ENCODE measurements at regions not wholly inside any gene's neighbourhood (a gene's known extent, or its start where the extent isn't known, plus 50 kb on each side); places are given as distances from the start of the nearest gene placed in this dataset.
"Not testable (repeated sequence)": the region's sequence is repeated elsewhere in the genome, so short reads cannot be mapped to it uniquely, and the experiment has no call there.

DNA sequence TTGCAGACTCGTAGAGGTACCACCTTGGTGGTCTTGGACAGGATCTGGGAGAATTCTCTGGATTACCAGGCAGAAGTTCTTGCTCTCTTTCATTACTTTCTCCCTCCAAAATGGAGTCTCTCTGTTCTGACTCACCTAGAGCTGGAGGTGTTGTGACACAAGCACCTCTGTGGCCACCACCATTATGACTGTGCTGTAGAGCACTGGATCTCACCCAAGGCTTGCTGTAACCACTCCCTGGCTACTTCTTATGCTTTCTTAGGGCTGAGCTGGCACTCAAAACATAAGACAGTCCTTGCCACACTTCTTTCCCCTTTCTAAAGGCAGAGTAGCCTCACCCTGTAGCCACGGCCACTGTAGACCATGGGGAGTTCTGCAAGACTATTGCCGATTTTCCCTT, 296.6 kb upstream of the DIPK2B start:
- Histone ChIP-seq H3K4me1 (ENCODE audit: control insufficient read depth in 2 of 2, insufficient read depth in 2 of 2, low read length in 2 of 2) (no peaks in the 10 kb centered on the region), H3K27ac (ENCODE audit: low read depth in 1 of 2, low read length in 1 of 2) (no peak overlapping the region), H3K27me3 (ENCODE audit: control insufficient read depth in 2 of 2, insufficient read depth in 1 of 2, low read length in 1 of 2) (no peaks in the 10 kb centered on the region), H3K36me3 (ENCODE audit: control insufficient read depth in 2 of 2, insufficient read depth in 2 of 2, low read length in 1 of 2) (no peaks in the 10 kb centered on the region), H3K9me3 (ENCODE audit: control insufficient read depth in 2 of 2, insufficient read depth in 1 of 2, low read length in 1 of 2) (no peaks in the 10 kb centered on the region), H3K4me3 (ENCODE audit: low read length in 2 of 2) (no peak overlapping the region)
- 95% methylated on average over 3 of the region's 3 CpGs for WGBS
- no peak for DNase-seq (ENCODE audit: low read depth in 6 of 9, low spot score in 9 of 9)

DNA sequence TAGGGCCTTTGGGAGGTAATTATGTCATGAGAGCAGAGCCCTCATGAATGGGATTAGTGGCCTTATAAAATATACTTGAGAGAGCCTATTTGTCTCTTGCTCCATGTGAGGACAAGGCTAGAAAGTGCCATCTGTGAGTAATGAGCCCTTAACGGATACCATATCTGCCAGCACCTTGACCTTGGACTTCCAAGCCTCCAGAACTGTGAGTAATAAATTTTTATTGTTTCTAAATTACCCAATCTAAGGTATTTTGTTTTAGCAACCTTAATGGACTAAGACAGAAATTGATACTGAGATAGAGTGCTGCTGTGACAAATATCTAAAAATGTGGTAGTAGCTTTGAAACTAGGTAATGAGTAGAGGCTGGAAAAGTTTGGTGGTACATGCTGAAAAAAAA, 285.0 kb upstream of the DIPK2B start:
- no peaks in the 10 kb centered on the region for H3K27me3 ChIP-seq (ENCODE audit: control insufficient read depth in 2 of 2, insufficient read depth in 1 of 2, low read length in 1 of 2)
- no peaks in the 10 kb centered on the region for H3K36me3 ChIP-seq (ENCODE audit: control insufficient read depth in 2 of 2, insufficient read depth in 2 of 2, low read length in 1 of 2)
- DNase-seq (ENCODE audit: low read depth in 6 of 9, low spot score in 9 of 9), result no peak
- no peak overlapping the region for H3K27ac ChIP-seq (ENCODE audit: low read depth in 1 of 2, low read length in 1 of 2)
- WGBS, result 90% methylated on average over 1 of the region's 1 CpG
- H3K4me1 ChIP-seq (ENCODE audit: control insufficient read depth in 2 of 2, insufficient read depth in 2 of 2, low read length in 2 of 2), result no peaks in the 10 kb centered on the region
- H3K4me3 ChIP-seq (ENCODE audit: low read length in 2 of 2), result no peak overlapping the region
- no peaks in the 10 kb centered on the region for H3K9me3 ChIP-seq (ENCODE audit: control insufficient read depth in 2 of 2, insufficient read depth in 1 of 2, low read length in 1 of 2)

DNA sequence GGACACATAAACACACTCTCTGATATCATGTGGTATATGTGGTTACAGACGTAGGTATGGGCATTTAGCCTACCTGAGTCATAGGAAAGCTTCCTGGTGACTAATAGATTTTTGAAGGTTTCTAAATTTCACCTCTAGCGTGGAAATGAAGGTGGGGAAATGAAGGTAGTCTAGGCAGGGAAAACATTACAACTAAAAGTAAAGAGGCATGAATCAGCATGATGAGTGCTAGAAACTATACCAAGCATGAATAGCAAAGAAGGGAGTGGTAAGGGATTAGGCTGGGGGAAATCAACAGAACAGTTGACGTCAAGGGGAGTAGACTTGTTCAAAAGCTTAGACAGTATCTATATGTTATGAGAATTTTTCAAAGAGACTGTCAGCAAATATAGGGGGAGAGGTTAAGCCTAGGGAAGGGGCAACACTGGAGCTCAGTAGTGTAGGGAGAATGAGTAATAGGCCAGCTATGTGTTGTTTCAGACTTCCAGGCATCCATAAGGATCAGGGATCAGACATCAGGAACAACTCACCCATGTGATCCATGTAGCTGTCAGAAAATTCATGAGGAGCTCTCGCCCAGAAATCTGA, 279.3 kb upstream of the DIPK2B start:
- Histone ChIP-seq H3K36me3 (ENCODE audit: control insufficient read depth in 2 of 2, insufficient read depth in 2 of 2, low read length in 1 of 2) (no peaks in the 10 kb centered on the region), H3K4me3 (ENCODE audit: low read length in 2 of 2) (no peak overlapping the region), H3K27ac (ENCODE audit: low read depth in 1 of 2, low read length in 1 of 2) (no peak overlapping the region), H3K27me3 (ENCODE audit: control insufficient read depth in 2 of 2, insufficient read depth in 1 of 2, low read length in 1 of 2) (no peaks in the 10 kb centered on the region), H3K9me3 (ENCODE audit: control insufficient read depth in 2 of 2, insufficient read depth in 1 of 2, low read length in 1 of 2) (no peaks in the 10 kb centered on the region), H3K4me1 (ENCODE audit: control insufficient read depth in 2 of 2, insufficient read depth in 2 of 2, low read length in 2 of 2) (no peaks in the 10 kb centered on the region)
- 94% methylated on average over 4 of the region's 4 CpGs for WGBS
- no peak for DNase-seq (ENCODE audit: low read depth in 6 of 9, low spot score in 9 of 9)

DNA sequence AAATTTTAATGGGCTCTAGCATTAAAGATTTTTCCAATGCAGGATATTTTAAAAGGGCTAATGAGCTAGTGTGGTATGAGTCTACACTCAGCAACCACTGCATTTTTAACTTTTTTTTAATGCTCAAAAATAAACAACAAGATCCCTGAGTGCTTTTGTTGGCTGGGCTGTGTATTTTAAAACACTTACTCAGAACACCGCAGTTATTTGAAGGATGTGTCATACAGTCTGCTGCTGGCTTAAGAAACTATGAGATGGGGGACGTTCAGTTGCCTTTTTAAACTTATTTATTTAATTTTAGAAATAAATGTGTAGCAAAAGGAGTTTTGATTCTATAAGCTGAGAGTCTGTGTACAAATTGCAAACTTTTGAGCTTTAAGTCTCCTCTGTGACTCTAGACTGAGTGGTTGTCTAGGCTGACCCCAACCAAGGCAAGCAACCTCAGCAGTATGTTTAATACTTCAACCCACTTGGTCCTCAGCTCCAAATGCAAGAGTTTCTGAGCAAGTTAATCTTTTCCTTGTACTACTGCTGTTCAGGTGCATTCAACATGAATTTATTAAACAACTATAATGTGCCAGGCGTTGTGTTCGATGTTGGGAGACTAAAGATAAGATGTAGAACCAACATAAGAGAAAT, 278.6 kb upstream of the DIPK2B start:
- Histone ChIP-seq H3K36me3 (ENCODE audit: control insufficient read depth in 2 of 2, insufficient read depth in 2 of 2, low read length in 1 of 2) (no peaks in the 10 kb centered on the region), H3K4me1 (ENCODE audit: control insufficient read depth in 2 of 2, insufficient read depth in 2 of 2, low read length in 2 of 2) (no peaks in the 10 kb centered on the region), H3K27ac (ENCODE audit: low read depth in 1 of 2, low read length in 1 of 2) (no peak overlapping the region), H3K4me3 (ENCODE audit: low read length in 2 of 2) (no peak overlapping the region), H3K27me3 (ENCODE audit: control insufficient read depth in 2 of 2, insufficient read depth in 1 of 2, low read length in 1 of 2) (no peaks in the 10 kb centered on the region), H3K9me3 (ENCODE audit: control insufficient read depth in 2 of 2, insufficient read depth in 1 of 2, low read length in 1 of 2) (no peaks in the 10 kb centered on the region)
- DNase-seq (ENCODE audit: low read depth in 6 of 9, low spot score in 9 of 9), result no peak
- WGBS, result 99% methylated on average over 4 of the region's 4 CpGs

DNA sequence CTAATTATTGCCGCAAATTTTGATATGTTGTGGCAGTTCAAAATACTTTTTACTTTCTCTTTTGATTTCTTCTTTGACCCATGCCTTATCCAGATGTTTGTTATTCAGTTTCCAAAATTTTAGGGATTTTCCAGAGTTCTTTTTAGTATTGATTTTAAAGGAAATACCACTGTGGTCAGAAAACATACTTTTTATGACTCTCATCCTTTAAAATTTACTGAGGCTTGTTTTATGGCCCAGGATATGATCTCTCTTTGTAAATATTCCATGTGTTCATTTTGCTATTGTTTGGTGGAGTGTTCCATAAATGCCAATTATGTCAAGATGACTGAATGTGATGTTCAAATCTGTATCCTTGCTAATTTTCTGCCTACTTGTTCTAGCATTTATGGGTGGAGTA, 272.3 kb upstream of the DIPK2B start:
- Histone ChIP-seq H3K27me3 (ENCODE audit: control insufficient read depth in 2 of 2, insufficient read depth in 1 of 2, low read length in 1 of 2) (no peaks in the 10 kb centered on the region), H3K4me1 (ENCODE audit: control insufficient read depth in 2 of 2, insufficient read depth in 2 of 2, low read length in 2 of 2) (no peaks in the 10 kb centered on the region), H3K27ac (ENCODE audit: low read depth in 1 of 2, low read length in 1 of 2) (no peak overlapping the region), H3K4me3 (ENCODE audit: low read length in 2 of 2) (no peak overlapping the region), H3K36me3 (ENCODE audit: control insufficient read depth in 2 of 2, insufficient read depth in 2 of 2, low read length in 1 of 2) (no peaks in the 10 kb centered on the region), H3K9me3 (ENCODE audit: control insufficient read depth in 2 of 2, insufficient read depth in 1 of 2, low read length in 1 of 2) (no peaks in the 10 kb centered on the region)
- WGBS, result 95% methylated on average over 1 of the region's 1 CpG
- no peak for DNase-seq (ENCODE audit: low read depth in 6 of 9, low spot score in 9 of 9)

DNA sequence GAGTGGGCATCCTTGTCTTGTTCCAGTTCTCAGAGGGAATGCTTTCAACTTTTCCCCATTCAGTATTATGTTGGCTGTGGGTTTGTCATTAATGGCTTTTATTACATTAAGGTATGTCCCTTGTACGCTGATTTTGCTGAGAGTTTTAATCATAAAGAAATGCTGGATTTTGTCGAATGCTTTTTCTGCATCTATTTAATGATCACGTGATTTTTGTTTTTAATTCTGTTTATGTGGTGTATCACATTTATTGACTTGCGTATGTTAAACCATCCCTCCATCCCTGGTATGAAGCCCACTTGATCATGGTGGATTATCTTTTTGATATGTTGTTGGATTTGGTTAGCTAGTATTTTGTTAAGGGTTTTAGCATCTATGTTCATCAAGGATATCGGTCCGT, 266.9 kb upstream of the DIPK2B start:
- not testable (repeated sequence) for H3K27me3 ChIP-seq (ENCODE audit: control insufficient read depth in 2 of 2, insufficient read depth in 1 of 2, low read length in 1 of 2); H3K27ac ChIP-seq (ENCODE audit: low read depth in 1 of 2, low read length in 1 of 2); DNase-seq (ENCODE audit: low read depth in 6 of 9, low spot score in 9 of 9); H3K4me1 ChIP-seq (ENCODE audit: control insufficient read depth in 2 of 2, insufficient read depth in 2 of 2, low read length in 2 of 2); H3K4me3 ChIP-seq (ENCODE audit: low read length in 2 of 2); H3K9me3 ChIP-seq (ENCODE audit: control insufficient read depth in 2 of 2, insufficient read depth in 1 of 2, low read length in 1 of 2); H3K36me3 ChIP-seq (ENCODE audit: control insufficient read depth in 2 of 2, insufficient read depth in 2 of 2, low read length in 1 of 2)
- WGBS, result 96% methylated on average over 6 of the region's 6 CpGs

DNA sequence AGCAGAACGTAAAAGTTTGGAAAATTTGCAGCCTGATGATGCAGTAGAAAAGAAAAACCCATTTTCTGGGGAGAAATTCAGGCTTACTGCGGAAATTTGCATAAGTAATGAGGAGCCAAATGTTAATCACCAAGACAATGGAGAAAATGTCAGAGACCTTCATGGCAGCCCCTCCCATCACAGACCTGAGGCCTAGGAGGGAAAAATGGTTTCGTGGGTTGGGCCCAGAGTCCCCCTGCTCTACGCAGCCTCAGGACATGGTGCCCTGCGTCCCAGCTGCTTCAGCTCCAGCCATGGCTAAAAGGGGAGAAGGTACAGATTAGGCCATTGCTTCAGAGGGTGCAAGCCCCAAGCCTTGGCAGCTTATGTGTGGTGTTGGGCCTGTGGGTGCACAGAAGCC, 255.1 kb upstream of the DIPK2B start:
- not testable (repeated sequence) for H3K36me3 ChIP-seq (ENCODE audit: control insufficient read depth in 2 of 2, insufficient read depth in 2 of 2, low read length in 1 of 2); DNase-seq (ENCODE audit: low read depth in 6 of 9, low spot score in 9 of 9); H3K4me3 ChIP-seq (ENCODE audit: low read length in 2 of 2); H3K4me1 ChIP-seq (ENCODE audit: control insufficient read depth in 2 of 2, insufficient read depth in 2 of 2, low read length in 2 of 2); H3K27me3 ChIP-seq (ENCODE audit: control insufficient read depth in 2 of 2, insufficient read depth in 1 of 2, low read length in 1 of 2); H3K9me3 ChIP-seq (ENCODE audit: control insufficient read depth in 2 of 2, insufficient read depth in 1 of 2, low read length in 1 of 2); H3K27ac ChIP-seq (ENCODE audit: low read depth in 1 of 2, low read length in 1 of 2)
- WGBS, result 97% methylated on average over 5 of the region's 5 CpGs

DNA sequence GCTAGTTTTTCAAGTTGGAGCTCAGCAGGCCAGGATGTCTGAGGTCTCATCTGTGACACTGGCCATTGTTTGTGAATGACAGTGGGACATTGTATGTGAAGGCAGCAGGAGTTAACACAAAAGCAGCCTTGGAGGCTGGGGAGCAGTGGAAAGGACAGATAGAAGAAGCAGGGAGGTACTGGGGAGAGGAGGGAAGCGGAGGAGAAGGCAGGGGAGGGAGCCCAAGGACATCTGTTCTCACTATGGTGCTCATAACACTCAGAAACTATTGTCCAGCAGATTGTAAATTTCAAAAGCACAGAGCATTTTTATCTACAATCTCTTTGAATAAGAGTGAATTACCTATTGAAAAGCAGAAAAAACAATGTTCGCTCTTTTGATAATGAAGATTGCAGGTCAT, 253.6 kb upstream of the DIPK2B start:
- H3K36me3 ChIP-seq (ENCODE audit: control insufficient read depth in 2 of 2, insufficient read depth in 2 of 2, low read length in 1 of 2), result no peaks in the 10 kb centered on the region
- no peaks in the 10 kb centered on the region for H3K27me3 ChIP-seq (ENCODE audit: control insufficient read depth in 2 of 2, insufficient read depth in 1 of 2, low read length in 1 of 2)
- no peak overlapping the region for H3K27ac ChIP-seq (ENCODE audit: low read depth in 1 of 2, low read length in 1 of 2)
- H3K9me3 ChIP-seq (ENCODE audit: control insufficient read depth in 2 of 2, insufficient read depth in 1 of 2, low read length in 1 of 2), result no peaks in the 10 kb centered on the region
- DNase-seq (ENCODE audit: low read depth in 6 of 9, low spot score in 9 of 9), result no peak
- 97% methylated on average over 2 of the region's 2 CpGs for whole genome bisulfite sequencing
- H3K4me1 ChIP-seq (ENCODE audit: control insufficient read depth in 2 of 2, insufficient read depth in 2 of 2, low read length in 2 of 2), result no peaks in the 10 kb centered on the region
- no peak overlapping the region for H3K4me3 ChIP-seq (ENCODE audit: low read length in 2 of 2)

DNA sequence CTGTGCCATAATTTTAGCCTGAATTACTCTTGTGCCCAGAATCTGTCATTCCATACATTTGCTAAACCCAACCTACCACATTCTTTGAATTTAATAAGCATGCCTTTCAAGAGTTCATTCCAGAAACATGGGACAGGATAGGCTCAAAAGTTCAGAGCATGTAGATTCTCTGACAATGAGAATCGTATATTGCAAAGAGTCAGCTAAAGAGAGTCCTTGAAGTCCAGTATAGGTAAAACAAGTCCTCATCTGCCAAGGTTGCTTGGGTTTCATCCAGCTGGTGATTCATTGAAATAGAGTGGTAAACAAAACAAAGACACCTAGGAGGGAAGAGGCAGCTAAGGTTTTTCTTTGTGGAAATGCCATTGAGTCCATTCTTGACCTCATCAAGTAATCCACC, 249.3 kb upstream of the DIPK2B start:
- DNase-seq (ENCODE audit: low read depth in 6 of 9, low spot score in 9 of 9), result no peak
- no peak overlapping the region for H3K4me3 ChIP-seq (ENCODE audit: low read length in 2 of 2)
- no peaks in the 10 kb centered on the region for H3K4me1 ChIP-seq (ENCODE audit: control insufficient read depth in 2 of 2, insufficient read depth in 2 of 2, low read length in 2 of 2)
- H3K36me3 ChIP-seq (ENCODE audit: control insufficient read depth in 2 of 2, insufficient read depth in 2 of 2, low read length in 1 of 2), result no peaks in the 10 kb centered on the region
- no peaks in the 10 kb centered on the region for H3K9me3 ChIP-seq (ENCODE audit: control insufficient read depth in 2 of 2, insufficient read depth in 1 of 2, low read length in 1 of 2)
- H3K27ac ChIP-seq (ENCODE audit: low read depth in 1 of 2, low read length in 1 of 2), result no peak overlapping the region
- 95% methylated on average over 1 of the region's 1 CpG for WGBS
- no peaks in the 10 kb centered on the region for H3K27me3 ChIP-seq (ENCODE audit: control insufficient read depth in 2 of 2, insufficient read depth in 1 of 2, low read length in 1 of 2)

All from thymus (tissue), 11 donors.